HK-2 (cell line): ENCODE measurements at regions not wholly inside any gene's neighbourhood (a gene's known extent, or its start where the extent isn't known, plus 50 kb on each side); places are given as distances from the start of the nearest gene placed in this dataset.
"Not testable (repeated sequence)": the region's sequence is repeated elsewhere in the genome, so short reads cannot be mapped to it uniquely, and the experiment has no call there.

Experiments used
- DNase-seq: peaks from one replicate; pipeline ENCODE4 v3.0.0-alpha.2; 2018; ENCODE audit not compliant: unreplicated experiment

GRCh38 chr2:183792165-183792924, 668.1 kb downstream of the NUP35 start:
- DNase-seq = not testable (repeated sequence)

GRCh38 chr2:183798535-183798934, 674.3 kb downstream of the NUP35 start:
- DNase-seq = no peak

- DNase-seq = no peak
Measured at GRCh38 chr2:183799761-183800160, 675.5 kb downstream of the NUP35 start.

GRCh38 chr2:183803596-183803995, 679.4 kb downstream of the NUP35 start:
- DNase-seq = no peak

GRCh38 chr2:183807870-183808269, 683.6 kb downstream of the NUP35 start:
- no peak for DNase-seq

- no peak for DNase-seq
Measured at GRCh38 chr2:183809404-183809803, 685.2 kb downstream of the NUP35 start.

- DNase-seq = no peak
Measured at GRCh38 chr2:183811281-183811680, 687.0 kb downstream of the NUP35 start.

- no peak for DNase-seq
Measured at GRCh38 chr2:183812091-183812490, 687.8 kb downstream of the NUP35 start.

- no peak for DNase-seq
Measured at GRCh38 chr2:183825710-183826109, 701.5 kb downstream of the NUP35 start.

GRCh38 chr2:183829931-183830330, 705.7 kb downstream of the NUP35 start:
- DNase-seq = no peak

- no peak for DNase-seq
Measured at GRCh38 chr2:183837157-183837556, 712.9 kb downstream of the NUP35 start.

- DNase-seq = no peak
Measured at GRCh38 chr2:183838295-183838694, 714.1 kb downstream of the NUP35 start.

- no peak for DNase-seq
Measured at GRCh38 chr2:183840061-183840584, 715.9 kb downstream of the NUP35 start.

GRCh38 chr2:183849826-183850225, 725.6 kb downstream of the NUP35 start:
- not testable (repeated sequence) for DNase-seq

- DNase-seq = no peak
Measured at GRCh38 chr2:183859129-183859528, 734.9 kb downstream of the NUP35 start.

GRCh38 chr2:183866666-183867065, 731.7 kb upstream of the ZNF804A start:
- no peak for DNase-seq

- no peak for DNase-seq
Measured at GRCh38 chr2:183867206-183867605, 731.1 kb upstream of the ZNF804A start.

GRCh38 chr2:183868153-183868552, 730.2 kb upstream of the ZNF804A start:
- DNase-seq = no peak

GRCh38 chr2:183868707-183869106, 729.6 kb upstream of the ZNF804A start:
- no peak for DNase-seq

- DNase-seq = no peak
Measured at GRCh38 chr2:183872131-183872530, 726.2 kb upstream of the ZNF804A start.

- DNase-seq = no peak
Measured at GRCh38 chr2:183881978-183882377, 716.4 kb upstream of the ZNF804A start.

- no peak for DNase-seq
Measured at GRCh38 chr2:183892315-183892941, 705.9 kb upstream of the ZNF804A start.

- DNase-seq = no peak
Measured at GRCh38 chr2:183898641-183899040, 699.7 kb upstream of the ZNF804A start.
